SK-N-SH (cell line): ENCODE measurements at regions not wholly inside any gene's neighbourhood (a gene's known extent, or its start where the extent isn't known, plus 50 kb on each side); places are given as distances from the start of the nearest gene placed in this dataset.

Experiments
- FOXJ3 ChIP-seq: sonication (generic); formaldehyde crosslinking; IDR thresholded peaks from 2 replicates; pipeline ENCODE4 v1.5.1; 2020; ENCODE audit warnings: mild to moderate bottlenecking, missing genetic modification reagents
- JUND ChIP-seq: IDR thresholded peaks from 2 replicates; pipeline ENCODE4 v1.4.0; 2012
- MAX ChIP-seq: IDR thresholded peaks from 2 replicates; pipeline ENCODE4 v1.4.0; 2012; ENCODE audit warnings: low read depth
- POLR2AphosphoS5 ChIP-seq: IDR thresholded peaks from 2 replicates; pipeline ENCODE4 v1.6.1; 2012; ENCODE audit warnings: low read depth, low read length
- SIN3A ChIP-seq: IDR thresholded peaks from 2 replicates; pipeline ENCODE4 v1.6.1; 2012; ENCODE audit warnings: low read depth, mild to moderate bottlenecking, low read length, moderate library complexity, borderline replicate concordance
- SMC3 ChIP-seq: IDR thresholded peaks from 2 replicates; pipeline ENCODE4 v1.6.1; 2012; ENCODE audit warnings: low read depth, low read length, improper control_type of control experiment
- TAF1 ChIP-seq: IDR thresholded peaks from 2 replicates; pipeline ENCODE4 v1.6.1; 2012; ENCODE audit warnings: low read depth, mild to moderate bottlenecking, low read length, moderate library complexity, borderline replicate concordance
- TCF12 ChIP-seq: IDR thresholded peaks from 2 replicates; pipeline ENCODE4 v1.4.0; 2012
- TF ChIP-seq, protein P1 (sequence below): fragments of 200-600 bp; sonication (generic); IDR thresholded peaks from 2 replicates; pipeline ENCODE4 v1.6.1; 2017; ENCODE audit warnings: antibody characterized with exemption, mild to moderate bottlenecking, moderate library complexity
- TF ChIP-seq, protein P2 (sequence below): IDR thresholded peaks from 2 replicates; pipeline ENCODE4; 2012
- TF ChIP-seq, protein P3 (sequence below): IDR thresholded peaks from 2 replicates; pipeline ENCODE4 v1.4.0; 2012; ENCODE audit warnings: low read depth, borderline replicate concordance

- TF ChIP-seq SIN3A (no peak), POLR2AphosphoS5 (no peak), TCF12 (no peak), TAF1 (no peak), SMC3 (no peak), MAX (no peak), JUND (no peak), FOXJ3 (CRISPR knock-in tag) (no peak)
- TF ChIP-seq, protein P1, sequence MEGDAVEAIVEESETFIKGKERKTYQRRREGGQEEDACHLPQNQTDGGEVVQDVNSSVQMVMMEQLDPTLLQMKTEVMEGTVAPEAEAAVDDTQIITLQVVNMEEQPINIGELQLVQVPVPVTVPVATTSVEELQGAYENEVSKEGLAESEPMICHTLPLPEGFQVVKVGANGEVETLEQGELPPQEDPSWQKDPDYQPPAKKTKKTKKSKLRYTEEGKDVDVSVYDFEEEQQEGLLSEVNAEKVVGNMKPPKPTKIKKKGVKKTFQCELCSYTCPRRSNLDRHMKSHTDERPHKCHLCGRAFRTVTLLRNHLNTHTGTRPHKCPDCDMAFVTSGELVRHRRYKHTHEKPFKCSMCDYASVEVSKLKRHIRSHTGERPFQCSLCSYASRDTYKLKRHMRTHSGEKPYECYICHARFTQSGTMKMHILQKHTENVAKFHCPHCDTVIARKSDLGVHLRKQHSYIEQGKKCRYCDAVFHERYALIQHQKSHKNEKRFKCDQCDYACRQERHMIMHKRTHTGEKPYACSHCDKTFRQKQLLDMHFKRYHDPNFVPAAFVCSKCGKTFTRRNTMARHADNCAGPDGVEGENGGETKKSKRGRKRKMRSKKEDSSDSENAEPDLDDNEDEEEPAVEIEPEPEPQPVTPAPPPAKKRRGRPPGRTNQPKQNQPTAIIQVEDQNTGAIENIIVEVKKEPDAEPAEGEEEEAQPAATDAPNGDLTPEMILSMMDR: no peak
- TF ChIP-seq, protein P2, sequence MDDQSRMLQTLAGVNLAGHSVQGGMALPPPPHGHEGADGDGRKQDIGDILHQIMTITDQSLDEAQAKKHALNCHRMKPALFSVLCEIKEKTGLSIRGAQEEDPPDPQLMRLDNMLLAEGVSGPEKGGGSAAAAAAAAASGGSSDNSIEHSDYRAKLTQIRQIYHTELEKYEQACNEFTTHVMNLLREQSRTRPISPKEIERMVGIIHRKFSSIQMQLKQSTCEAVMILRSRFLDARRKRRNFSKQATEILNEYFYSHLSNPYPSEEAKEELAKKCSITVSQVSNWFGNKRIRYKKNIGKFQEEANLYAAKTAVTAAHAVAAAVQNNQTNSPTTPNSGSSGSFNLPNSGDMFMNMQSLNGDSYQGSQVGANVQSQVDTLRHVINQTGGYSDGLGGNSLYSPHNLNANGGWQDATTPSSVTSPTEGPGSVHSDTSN: no peak
- TF ChIP-seq, protein P3, sequence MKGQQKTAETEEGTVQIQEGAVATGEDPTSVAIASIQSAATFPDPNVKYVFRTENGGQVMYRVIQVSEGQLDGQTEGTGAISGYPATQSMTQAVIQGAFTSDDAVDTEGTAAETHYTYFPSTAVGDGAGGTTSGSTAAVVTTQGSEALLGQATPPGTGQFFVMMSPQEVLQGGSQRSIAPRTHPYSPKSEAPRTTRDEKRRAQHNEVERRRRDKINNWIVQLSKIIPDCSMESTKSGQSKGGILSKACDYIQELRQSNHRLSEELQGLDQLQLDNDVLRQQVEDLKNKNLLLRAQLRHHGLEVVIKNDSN: no peak
Observed at GRCh38 chr7:15867441-15867840, 181.0 kb upstream of the MEOX2 start.
